Upper lobe of left lung (tissue), 4 donors: ENCODE measurements at regions not wholly inside any gene's neighbourhood (a gene's known extent, or its start where the extent isn't known, plus 50 kb on each side); places are given as distances from the start of the nearest gene placed in this dataset.
"Not testable (repeated sequence)": the region's sequence is repeated elsewhere in the genome, so short reads cannot be mapped to it uniquely, and the experiment has no call there.

Experiments used
- CTCF ChIP-seq, 6 experiments: fragments of 450-650 bp in 4 of 6; fragments of 200-600 bp in 2 of 6; sonication (generic) in 2 of 6; IDR thresholded peaks; one replicate each; pipeline ENCODE4 v1.5.1; 2016 to 2019; ENCODE audit warnings: antibody characterized with exemption in 6 of 6
- POLR2A ChIP-seq, 4 donors: fragments of 450-650 bp; IDR thresholded peaks; one replicate each; pipeline ENCODE4 v1.5.1; 2016 to 2017; ENCODE audit warnings: antibody characterized with exemption in 4 of 4, mild to moderate bottlenecking in 2 of 4
- POLR2AphosphoS5 ChIP-seq, 2 donors: sonication (generic); formaldehyde crosslinking; IDR thresholded peaks; one replicate each; pipeline ENCODE4 v1.5.1; 2017; ENCODE audit warnings: antibody characterized with exemption in 2 of 2

- TF ChIP-seq CTCF, POLR2A, POLR2AphosphoS5 (IDR thresholded peaks at IDR 0.05): not testable (repeated sequence)
Measured at GRCh38 chr2:111605798-111606197, 278.2 kb downstream of the ANAPC1 start.
